Mucosa of descending colon (tissue), 3 donors: ENCODE measurements at regions not wholly inside any gene's neighbourhood (a gene's known extent, or its start where the extent isn't known, plus 50 kb on each side); places are given as distances from the start of the nearest gene placed in this dataset.

Source experiments
- ATAC-seq: fragments of 200-7000 bp; cut with Tn5 transposase; one replicate; pipeline ENCODE4 v1.9.1; 2020; ENCODE audit warnings: mild to moderate bottlenecking, moderate library complexity
- DNase-seq, 3 donors: peaks; one replicate each; pipeline ENCODE4 v3.0.0-alpha.2; 2020
- H3K36me3 ChIP-seq: fragments of 200-600 bp; one replicate; pipeline ENCODE4 v1.8.0; 2021; ENCODE audit warnings: low read depth, mild to moderate bottlenecking
- H3K4me1 ChIP-seq: fragments of 200-600 bp; one replicate; pipeline ENCODE4 v1.8.0; 2021; ENCODE audit warnings: low read depth, mild to moderate bottlenecking
- H3K4me3 ChIP-seq: fragments of 200-600 bp; one replicate; pipeline ENCODE4 v1.8.0; 2021; ENCODE audit warnings: mild to moderate bottlenecking
- H3K9me3 ChIP-seq: fragments of 200-600 bp; one replicate; pipeline ENCODE4 v1.8.0; 2021; ENCODE audit warnings: mild to moderate bottlenecking
- intact Hi-C, 2 donors: fragments of 100-400 bp; cut with DNase I in 1 of 2; cut with micrococcal nuclease in 1 of 2; formaldehyde crosslinking; loops; one replicate each; pipeline versions ENCODE4 v1.11.0 to v1.11.1; 2022; cut with DNase I, micrococcal nuclease
- TF ChIP-seq, protein P1 (sequence below): fragments of 200-600 bp; IDR thresholded peaks from one replicate; pipeline ENCODE4 v1.8.0; 2022; ENCODE audit warnings: antibody characterized with exemption, mild to moderate bottlenecking
- donor health status: DM: no; HTN: no; CAD: no; lungs with moderate emphysema.
- donor health status: DM: no; HTN: no; CAD: no.
- donor health status: DM: no; HTN: yes; CAD: no.

DNA sequence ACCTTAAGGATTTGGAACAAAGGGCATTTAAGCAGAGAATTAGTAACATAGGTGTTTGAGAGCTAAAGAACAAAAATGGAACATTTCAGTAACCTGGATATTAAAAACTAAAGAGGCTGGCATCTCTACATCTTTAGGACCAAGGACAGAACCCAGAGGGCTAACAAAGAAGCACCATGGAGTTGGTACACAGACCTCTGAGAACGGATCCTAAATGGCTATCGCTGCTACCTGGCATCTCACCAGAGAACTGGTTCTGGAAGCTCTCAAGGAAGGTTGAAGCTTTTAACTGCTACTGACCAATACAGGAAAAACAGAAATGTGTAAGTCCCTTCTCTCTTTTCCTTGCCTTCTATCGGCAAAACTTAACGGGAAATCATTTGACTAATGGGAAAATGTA lies 118.4 kb upstream of the TLL1 start:
- DNase-seq (no peak), ATAC-seq (no peak)
- no peaks in the 10 kb centered on the region for H3K9me3 ChIP-seq
- no peak overlapping the region for H3K4me3 ChIP-seq
- no peaks in the 10 kb centered on the region for H3K4me1 ChIP-seq
- TF ChIP-seq, protein P1, sequence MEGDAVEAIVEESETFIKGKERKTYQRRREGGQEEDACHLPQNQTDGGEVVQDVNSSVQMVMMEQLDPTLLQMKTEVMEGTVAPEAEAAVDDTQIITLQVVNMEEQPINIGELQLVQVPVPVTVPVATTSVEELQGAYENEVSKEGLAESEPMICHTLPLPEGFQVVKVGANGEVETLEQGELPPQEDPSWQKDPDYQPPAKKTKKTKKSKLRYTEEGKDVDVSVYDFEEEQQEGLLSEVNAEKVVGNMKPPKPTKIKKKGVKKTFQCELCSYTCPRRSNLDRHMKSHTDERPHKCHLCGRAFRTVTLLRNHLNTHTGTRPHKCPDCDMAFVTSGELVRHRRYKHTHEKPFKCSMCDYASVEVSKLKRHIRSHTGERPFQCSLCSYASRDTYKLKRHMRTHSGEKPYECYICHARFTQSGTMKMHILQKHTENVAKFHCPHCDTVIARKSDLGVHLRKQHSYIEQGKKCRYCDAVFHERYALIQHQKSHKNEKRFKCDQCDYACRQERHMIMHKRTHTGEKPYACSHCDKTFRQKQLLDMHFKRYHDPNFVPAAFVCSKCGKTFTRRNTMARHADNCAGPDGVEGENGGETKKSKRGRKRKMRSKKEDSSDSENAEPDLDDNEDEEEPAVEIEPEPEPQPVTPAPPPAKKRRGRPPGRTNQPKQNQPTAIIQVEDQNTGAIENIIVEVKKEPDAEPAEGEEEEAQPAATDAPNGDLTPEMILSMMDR = no peak
- H3K36me3 ChIP-seq = no peaks in the 10 kb centered on the region
- intact Hi-C loops = no loop called here

DNA sequence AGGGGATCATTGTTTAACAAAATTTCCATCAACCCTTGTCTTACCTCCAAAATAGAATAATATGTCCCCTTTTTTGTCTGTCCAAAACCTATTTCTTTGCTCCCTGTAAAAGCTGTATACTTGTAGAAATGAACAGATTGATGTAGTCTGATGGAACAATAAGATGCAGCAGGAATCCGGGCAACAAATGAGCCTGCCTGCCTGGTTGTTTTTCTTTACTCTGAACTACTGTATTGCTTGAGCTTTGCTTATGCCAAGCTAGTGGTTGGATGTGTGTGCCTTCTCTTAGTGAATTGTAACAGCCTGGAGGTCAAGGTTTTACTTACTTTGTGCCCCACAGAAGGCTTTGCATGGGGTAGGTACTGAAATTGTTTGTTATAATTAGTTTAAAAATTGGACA lies 116.2 kb upstream of the TLL1 start:
- no peak overlapping the region for H3K4me3 ChIP-seq

DNA sequence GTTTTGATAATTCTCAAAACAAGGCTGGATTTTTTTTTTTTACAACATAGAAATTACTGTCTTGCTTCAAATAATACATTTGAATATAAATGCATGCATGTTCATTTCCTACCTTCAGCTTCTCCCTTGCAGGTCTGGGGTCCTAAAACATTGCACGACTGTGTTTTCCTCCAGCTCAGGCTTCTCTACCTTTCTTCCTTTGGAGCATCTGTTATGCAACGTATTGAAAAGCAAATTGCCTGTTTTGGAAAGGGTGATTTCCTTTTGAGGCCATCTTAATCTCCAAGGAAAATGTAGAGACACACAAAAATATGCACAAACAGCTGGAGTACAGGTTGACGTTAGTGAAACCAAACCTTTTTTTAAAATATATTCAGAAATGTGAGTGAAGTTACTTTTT lies 115.6 kb upstream of the TLL1 start:
- H3K4me3 ChIP-seq = no peak overlapping the region
- no peaks in the 10 kb centered on the region for H3K4me1 ChIP-seq
- no peaks in the 10 kb centered on the region for H3K36me3 ChIP-seq
- no peaks in the 10 kb centered on the region for H3K9me3 ChIP-seq
- TF ChIP-seq, protein P1 = no peak
- DNase-seq (no peak), ATAC-seq (no peak)
- intact Hi-C loops = no loop called here

More for the DNA sequence above, 116.2 kb upstream of the TLL1 start:
- ATAC-seq (no peak), DNase-seq (no peak)
- H3K9me3 ChIP-seq = no peaks in the 10 kb centered on the region
- H3K4me1 ChIP-seq = no peaks in the 10 kb centered on the region
- intact Hi-C loops = no loop called here
- no peaks in the 10 kb centered on the region for H3K36me3 ChIP-seq
- TF ChIP-seq, protein P1 = no peak

DNA sequence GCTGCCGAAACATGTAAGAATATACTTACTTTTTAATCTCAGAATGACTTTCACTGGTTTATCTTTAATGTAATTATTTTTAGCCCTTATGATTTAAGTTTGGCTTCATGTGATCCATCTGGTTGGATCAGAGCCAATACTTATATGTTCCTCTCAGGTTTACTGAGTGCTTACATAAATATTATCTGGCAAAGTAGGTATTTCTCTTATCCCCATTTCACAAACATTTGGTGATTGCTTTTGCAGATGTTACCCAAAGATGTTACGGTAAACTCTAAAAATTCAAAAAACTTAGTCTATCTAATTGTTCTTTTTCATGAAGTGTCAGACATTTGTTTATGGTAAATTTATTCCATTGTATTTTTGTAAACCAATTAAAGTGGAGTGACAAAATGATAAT lies 115.0 kb upstream of the TLL1 start:
- no peak overlapping the region for H3K4me3 ChIP-seq
- H3K9me3 ChIP-seq = no peaks in the 10 kb centered on the region
- intact Hi-C loops = no loop called here
- ATAC-seq = no peak
- no peaks in the 10 kb centered on the region for H3K4me1 ChIP-seq
- no peaks in the 10 kb centered on the region for H3K36me3 ChIP-seq
- TF ChIP-seq, protein P1 = no peak
- no peak for DNase-seq

DNA sequence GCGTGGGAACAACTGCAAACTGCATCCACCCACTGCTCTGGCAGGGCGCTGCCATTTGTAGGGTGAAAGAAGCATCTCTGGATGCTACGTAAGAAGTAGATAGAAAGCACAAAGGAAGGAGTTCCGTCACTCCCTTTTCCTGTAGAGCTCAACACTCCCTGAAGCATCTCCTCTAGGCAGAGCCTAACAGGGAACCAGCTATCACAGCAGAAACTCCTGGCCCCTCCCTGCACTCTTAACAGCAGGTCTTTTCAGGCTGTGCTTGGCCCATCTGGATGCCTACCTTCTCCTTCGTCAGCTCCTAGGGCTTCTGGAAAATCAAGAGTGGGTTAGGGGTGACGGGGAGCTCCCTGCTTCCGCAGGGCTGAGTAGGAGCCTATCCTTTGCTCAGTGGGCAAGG lies 112.9 kb upstream of the TLL1 start:
- Histone ChIP-seq H3K4me3 (no peak overlapping the region), H3K36me3 (no peaks in the 10 kb centered on the region), H3K9me3 (no peaks in the 10 kb centered on the region), H3K4me1 (no peaks in the 10 kb centered on the region)
- ATAC-seq = no peak
- DNase-seq = no peak
- intact Hi-C loops = no loop called here
- TF ChIP-seq, protein P1 = no peak

DNA sequence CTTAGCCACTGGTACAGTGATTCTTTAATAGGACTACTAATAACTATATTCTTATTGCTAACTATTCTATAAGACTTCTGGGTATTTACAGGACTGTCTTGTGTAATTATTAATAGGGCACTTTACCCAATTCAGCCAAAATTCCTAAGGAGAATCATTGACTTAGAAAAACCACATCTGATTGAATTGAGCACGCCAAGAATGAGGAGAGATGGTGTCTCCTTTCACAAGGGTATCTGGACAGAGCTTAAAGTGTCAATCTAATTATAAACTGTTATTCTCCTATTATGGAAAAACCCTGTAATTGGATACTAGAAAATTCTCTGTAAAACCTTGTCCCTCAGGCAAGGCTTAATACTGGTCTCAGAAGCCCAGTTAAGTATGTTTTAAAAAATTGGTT lies 111.1 kb upstream of the TLL1 start:
- intact Hi-C loops = no loop called here

More for the DNA sequence above, 111.1 kb upstream of the TLL1 start:
- Histone ChIP-seq H3K9me3 (no peaks in the 10 kb centered on the region), H3K4me1 (no peaks in the 10 kb centered on the region), H3K36me3 (no peaks in the 10 kb centered on the region), H3K4me3 (no peak overlapping the region)
- no peak for DNase-seq
- ATAC-seq = no peak
- TF ChIP-seq, protein P1 = no peak
